GM21367 (cell line): ENCODE measurements at regions not wholly inside any gene's neighbourhood (a gene's known extent, or its start where the extent isn't known, plus 50 kb on each side); places are given as distances from the start of the nearest gene placed in this dataset.

Source experiments
- ATAC-seq: cut with Tn5 transposase; IDR thresholded peaks from one replicate; pipeline ENCODE4 v1.9.1; 2021; ENCODE audit not compliant: unreplicated experiment

- no peak for ATAC-seq
Observed at GRCh38 chr15:35596285-35596684, 50.3 kb upstream of the DPH6 start.

- peak; percentile 24 for ATAC-seq
Observed at GRCh38 chr15:35602836-35603235, 56.9 kb upstream of the DPH6 start.

- peak; percentile 57 for ATAC-seq
Observed at GRCh38 chr15:35603301-35603700, 57.3 kb upstream of the DPH6 start.

GRCh38 chr15:35603856-35604255 lies 57.9 kb upstream of the DPH6 start:
- no peak for ATAC-seq

- ATAC-seq, result no peak
Observed at GRCh38 chr15:35605764-35606449, 59.9 kb upstream of the DPH6 start.

GRCh38 chr15:35606450-35606779 lies 60.5 kb upstream of the DPH6 start:
- ATAC-seq, result no peak

GRCh38 chr15:35616498-35617271 lies 70.7 kb upstream of the DPH6 start:
- no peak for ATAC-seq

- no peak for ATAC-seq
Observed at GRCh38 chr15:35618260-35619188, 72.6 kb upstream of the DPH6 start.

- ATAC-seq, result no peak
Observed at GRCh38 chr15:35622641-35623340, 76.8 kb upstream of the DPH6 start.

GRCh38 chr15:35624881-35625280 lies 78.9 kb upstream of the DPH6 start:
- ATAC-seq, result no peak

GRCh38 chr15:35626571-35627318 lies 80.8 kb upstream of the DPH6 start:
- ATAC-seq, result no peak

- no peak for ATAC-seq
Observed at GRCh38 chr15:35627696-35628095, 81.7 kb upstream of the DPH6 start.

- ATAC-seq, result no peak
Observed at GRCh38 chr15:35629766-35630165, 83.8 kb upstream of the DPH6 start.

- no peak for ATAC-seq
Observed at GRCh38 chr15:35630532-35630931, 84.6 kb upstream of the DPH6 start.

GRCh38 chr15:35630985-35631384 lies 85.0 kb upstream of the DPH6 start:
- ATAC-seq, result no peak

GRCh38 chr15:35633677-35634076 lies 87.7 kb upstream of the DPH6 start:
- no peak for ATAC-seq

GRCh38 chr15:35646790-35647189 lies 100.8 kb upstream of the DPH6 start:
- no peak for ATAC-seq

GRCh38 chr15:35647303-35647702 lies 101.3 kb upstream of the DPH6 start:
- no peak for ATAC-seq

- ATAC-seq, result no peak
Observed at GRCh38 chr15:35648941-35649340, 103.0 kb upstream of the DPH6 start.

- no peak for ATAC-seq
Observed at GRCh38 chr15:35649575-35649974, 103.6 kb upstream of the DPH6 start.
